Neural cell (in vitro differentiated cells): ENCODE measurements at regions not wholly inside any gene's neighbourhood (a gene's known extent, or its start where the extent isn't known, plus 50 kb on each side); places are given as distances from the start of the nearest gene placed in this dataset.
"Not testable (repeated sequence)": the region's sequence is repeated elsewhere in the genome, so short reads cannot be mapped to it uniquely, and the experiment has no call there.

Experiments
- H2AFZ ChIP-seq: fragments of 200-600, 300-800 bp; sonication (generic), shearing (Covaris generic); 2 replicates; pipeline ENCODE4 v1.6.0; 2014; ENCODE audit warnings: low read depth, mild to moderate bottlenecking, antibody characterized with exemption, low read length, moderate library complexity
- H3F3A ChIP-seq: fragments of 200-600 bp; shearing (Covaris generic); 2 replicates; pipeline ENCODE4 v1.6.1; 2016; ENCODE audit warnings: mild to moderate bottlenecking, moderate library complexity, mixed read lengths, antibody characterized with exemption, low read length; ENCODE audit not compliant: insufficient read depth, poor library complexity, severe bottlenecking
- H3K27ac ChIP-seq: fragments of 200-600, 300-800 bp; sonication (generic), shearing (Covaris generic); 2 replicates; pipeline ENCODE4 v1.5.1; 2014; ENCODE audit warnings: mild to moderate bottlenecking, low read length, moderate library complexity
- H3K27me3 ChIP-seq: fragments of 300-800, 200-600 bp; sonication (generic), shearing (Covaris generic); 2 replicates; pipeline ENCODE4 v1.6.0; 2014; ENCODE audit warnings: mild to moderate bottlenecking, low read depth, low read length, moderate library complexity; ENCODE audit not compliant: insufficient read depth
- H3K36me3 ChIP-seq: fragments of 300-800, 200-600 bp; sonication (generic), shearing (Covaris generic); 2 replicates; pipeline ENCODE4 v1.5.1; 2014; ENCODE audit warnings: mild to moderate bottlenecking, antibody characterized with exemption, low read length, moderate library complexity; ENCODE audit not compliant: insufficient read depth
- H3K4me2 ChIP-seq: fragments of 300-800, 200-600 bp; sonication (generic), shearing (Covaris generic); 2 replicates; pipeline ENCODE4 v1.6.0; 2014; ENCODE audit warnings: mild to moderate bottlenecking, low read length
- H3K4me3 ChIP-seq: fragments of 300-800, 200-600 bp; sonication (generic), shearing (Covaris generic); 2 replicates; pipeline ENCODE4 v1.5.1; 2014; ENCODE audit warnings: mild to moderate bottlenecking, low read length, moderate library complexity
- H3K79me2 ChIP-seq: fragments of 200-600 bp; shearing (Covaris generic); replicated peaks from 2 replicates; pipeline ENCODE4 v1.6.0; 2014; ENCODE audit warnings: mild to moderate bottlenecking, low read length, moderate library complexity; ENCODE audit not compliant: insufficient read depth
- H3K9ac ChIP-seq: fragments of 300-800, 200-600 bp; sonication (generic), shearing (Covaris generic); 2 replicates; pipeline ENCODE4 v1.6.1; 2016; ENCODE audit warnings: mild to moderate bottlenecking, low read length, mixed read lengths
- H3K9me2 ChIP-seq: fragments of 200-600 bp; shearing (Covaris generic); 2 replicates; pipeline ENCODE4 v1.6.1; 2016; ENCODE audit warnings: mild to moderate bottlenecking, low read length, mixed read lengths; ENCODE audit not compliant: insufficient read depth
- H3K9me3 ChIP-seq: fragments of 200-600, 300-800 bp; sonication (generic), shearing (Covaris generic); 2 replicates; pipeline ENCODE4 v1.6.1; 2016; ENCODE audit warnings: mild to moderate bottlenecking, mixed run types, low read length, moderate library complexity, mixed read lengths
- H4K20me1 ChIP-seq: fragments of 200-600 bp; shearing (Covaris generic); 2 replicates; pipeline ENCODE4 v1.6.1; 2016; ENCODE audit warnings: mild to moderate bottlenecking, mixed run types; ENCODE audit not compliant: insufficient read depth
- EP300 ChIP-seq: fragments of 450-650 bp; conservative IDR thresholded peaks from 2 replicates; pipeline ENCODE4 v1.6.1; 2014; ENCODE audit warnings: antibody characterized with exemption, mild to moderate bottlenecking, moderate library complexity; ENCODE audit not compliant: poor library complexity, severe bottlenecking
- EZH2 ChIP-seq: fragments of 200-600, 300-800 bp; shearing (Covaris generic), sonication (generic); IDR thresholded peaks from 2 replicates; pipeline ENCODE4 v1.6.1; 2014; ENCODE audit warnings: antibody characterized with exemption, low read length, borderline replicate concordance, mild to moderate bottlenecking; ENCODE audit not compliant: insufficient read depth, poor library complexity, severe bottlenecking
- MXI1 ChIP-seq: fragments of 450-650 bp; conservative IDR thresholded peaks from 2 replicates; pipeline ENCODE4 v1.6.1; 2014; ENCODE audit warnings: antibody characterized with exemption, mild to moderate bottlenecking; ENCODE audit not compliant: poor library complexity, severe bottlenecking
- POLR2AphosphoS5 ChIP-seq: IDR thresholded peaks from 2 replicates; pipeline ENCODE4 v1.6.1; 2012
- RAD21 ChIP-seq: fragments of 450-650 bp; conservative IDR thresholded peaks from 2 replicates; pipeline ENCODE4 v1.6.1; 2014; ENCODE audit warnings: antibody characterized with exemption, mild to moderate bottlenecking, moderate library complexity
- SMC3 ChIP-seq: fragments of 450-650 bp; conservative IDR thresholded peaks from 2 replicates; pipeline ENCODE4 v1.6.1; 2014; ENCODE audit warnings: antibody characterized with exemption, mild to moderate bottlenecking, moderate library complexity; ENCODE audit not compliant: poor library complexity
- TAF1 ChIP-seq: IDR thresholded peaks from 2 replicates; pipeline ENCODE4 v1.6.1; 2012; ENCODE audit warnings: low read depth
- TF ChIP-seq, protein P1 (sequence below): fragments of 450-650 bp; IDR thresholded peaks from 2 replicates; pipeline ENCODE4 v1.5.1; 2014; ENCODE audit warnings: antibody characterized with exemption, mild to moderate bottlenecking, moderate library complexity; ENCODE audit not compliant: poor library complexity, severe bottlenecking
- TF ChIP-seq, protein P2 (sequence below): IDR thresholded peaks from 2 replicates; pipeline ENCODE4 v1.6.1; 2012; ENCODE audit warnings: borderline replicate concordance

DNA sequence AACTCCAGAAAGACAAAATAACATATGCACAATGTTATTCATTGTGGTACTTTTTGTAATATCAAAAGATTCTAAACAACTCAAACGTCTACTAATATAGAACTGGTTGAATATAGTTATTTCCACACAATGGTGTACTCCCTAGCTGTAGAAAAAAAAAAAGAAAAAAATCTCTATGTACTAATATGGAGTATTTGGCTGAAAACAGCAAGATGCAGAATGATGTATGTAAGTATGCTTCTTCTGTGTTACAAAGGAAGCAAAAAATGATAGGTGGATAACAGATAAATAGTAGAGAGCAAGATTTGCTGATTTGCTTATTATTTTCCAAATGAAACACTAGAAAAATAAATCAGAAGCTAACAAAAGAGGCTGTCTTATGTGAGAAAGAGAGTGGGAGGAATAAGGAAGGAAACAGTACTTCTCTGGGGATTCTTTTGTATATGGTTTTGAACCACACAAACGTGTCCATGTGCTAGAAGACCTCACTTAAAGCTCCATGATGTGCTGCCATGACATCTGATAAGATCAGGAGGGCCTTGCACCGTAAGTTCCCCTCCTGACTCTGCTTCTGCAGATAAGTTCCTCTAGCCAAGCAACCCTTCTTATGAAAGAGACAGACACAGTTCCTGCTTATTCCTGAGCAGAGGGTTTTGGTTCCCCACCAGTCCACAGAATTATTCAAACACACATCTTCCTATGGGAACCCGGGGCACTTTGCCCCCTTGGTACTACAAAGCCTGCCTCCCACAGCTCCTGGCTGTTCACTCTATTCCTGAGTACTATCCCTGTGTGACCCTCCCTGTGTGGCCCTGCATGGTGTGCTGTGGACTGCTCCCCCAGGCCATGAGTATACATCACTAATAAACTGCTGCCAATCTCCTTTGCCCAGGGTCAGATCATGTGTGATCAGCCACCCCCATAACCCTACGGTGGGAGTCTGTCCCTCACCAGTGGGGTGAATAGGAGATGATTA lies 159.1 kb downstream of the CCDC71L start:
- Histone ChIP-seq H3K4me3 (no peak overlapping the region), H3K9me3 (no peaks in the 10 kb centered on the region), H3K9ac (no peak overlapping the region), H3K79me2 (no peaks in the 10 kb centered on the region), H3K9me2 (no peaks in the 10 kb centered on the region), H2AFZ (no peak overlapping the region), H3K27me3 (no peaks in the 10 kb centered on the region), H3K4me2 (no peak overlapping the region), H4K20me1 (no peaks in the 10 kb centered on the region), H3K27ac (no peak overlapping the region), H3K36me3 (no peaks in the 10 kb centered on the region), H3F3A (no peaks in the 10 kb centered on the region)
- TF ChIP-seq POLR2AphosphoS5 (no peak), EP300 (no peak), TAF1 (no peak), SMC3 (no peak), RAD21 (no peak), EZH2 (no peak), MXI1 (no peak)
- TF ChIP-seq, protein P1, sequence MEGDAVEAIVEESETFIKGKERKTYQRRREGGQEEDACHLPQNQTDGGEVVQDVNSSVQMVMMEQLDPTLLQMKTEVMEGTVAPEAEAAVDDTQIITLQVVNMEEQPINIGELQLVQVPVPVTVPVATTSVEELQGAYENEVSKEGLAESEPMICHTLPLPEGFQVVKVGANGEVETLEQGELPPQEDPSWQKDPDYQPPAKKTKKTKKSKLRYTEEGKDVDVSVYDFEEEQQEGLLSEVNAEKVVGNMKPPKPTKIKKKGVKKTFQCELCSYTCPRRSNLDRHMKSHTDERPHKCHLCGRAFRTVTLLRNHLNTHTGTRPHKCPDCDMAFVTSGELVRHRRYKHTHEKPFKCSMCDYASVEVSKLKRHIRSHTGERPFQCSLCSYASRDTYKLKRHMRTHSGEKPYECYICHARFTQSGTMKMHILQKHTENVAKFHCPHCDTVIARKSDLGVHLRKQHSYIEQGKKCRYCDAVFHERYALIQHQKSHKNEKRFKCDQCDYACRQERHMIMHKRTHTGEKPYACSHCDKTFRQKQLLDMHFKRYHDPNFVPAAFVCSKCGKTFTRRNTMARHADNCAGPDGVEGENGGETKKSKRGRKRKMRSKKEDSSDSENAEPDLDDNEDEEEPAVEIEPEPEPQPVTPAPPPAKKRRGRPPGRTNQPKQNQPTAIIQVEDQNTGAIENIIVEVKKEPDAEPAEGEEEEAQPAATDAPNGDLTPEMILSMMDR: no peak
- TF ChIP-seq, protein P2, sequence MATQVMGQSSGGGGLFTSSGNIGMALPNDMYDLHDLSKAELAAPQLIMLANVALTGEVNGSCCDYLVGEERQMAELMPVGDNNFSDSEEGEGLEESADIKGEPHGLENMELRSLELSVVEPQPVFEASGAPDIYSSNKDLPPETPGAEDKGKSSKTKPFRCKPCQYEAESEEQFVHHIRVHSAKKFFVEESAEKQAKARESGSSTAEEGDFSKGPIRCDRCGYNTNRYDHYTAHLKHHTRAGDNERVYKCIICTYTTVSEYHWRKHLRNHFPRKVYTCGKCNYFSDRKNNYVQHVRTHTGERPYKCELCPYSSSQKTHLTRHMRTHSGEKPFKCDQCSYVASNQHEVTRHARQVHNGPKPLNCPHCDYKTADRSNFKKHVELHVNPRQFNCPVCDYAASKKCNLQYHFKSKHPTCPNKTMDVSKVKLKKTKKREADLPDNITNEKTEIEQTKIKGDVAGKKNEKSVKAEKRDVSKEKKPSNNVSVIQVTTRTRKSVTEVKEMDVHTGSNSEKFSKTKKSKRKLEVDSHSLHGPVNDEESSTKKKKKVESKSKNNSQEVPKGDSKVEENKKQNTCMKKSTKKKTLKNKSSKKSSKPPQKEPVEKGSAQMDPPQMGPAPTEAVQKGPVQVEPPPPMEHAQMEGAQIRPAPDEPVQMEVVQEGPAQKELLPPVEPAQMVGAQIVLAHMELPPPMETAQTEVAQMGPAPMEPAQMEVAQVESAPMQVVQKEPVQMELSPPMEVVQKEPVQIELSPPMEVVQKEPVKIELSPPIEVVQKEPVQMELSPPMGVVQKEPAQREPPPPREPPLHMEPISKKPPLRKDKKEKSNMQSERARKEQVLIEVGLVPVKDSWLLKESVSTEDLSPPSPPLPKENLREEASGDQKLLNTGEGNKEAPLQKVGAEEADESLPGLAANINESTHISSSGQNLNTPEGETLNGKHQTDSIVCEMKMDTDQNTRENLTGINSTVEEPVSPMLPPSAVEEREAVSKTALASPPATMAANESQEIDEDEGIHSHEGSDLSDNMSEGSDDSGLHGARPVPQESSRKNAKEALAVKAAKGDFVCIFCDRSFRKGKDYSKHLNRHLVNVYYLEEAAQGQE: no peak

DNA sequence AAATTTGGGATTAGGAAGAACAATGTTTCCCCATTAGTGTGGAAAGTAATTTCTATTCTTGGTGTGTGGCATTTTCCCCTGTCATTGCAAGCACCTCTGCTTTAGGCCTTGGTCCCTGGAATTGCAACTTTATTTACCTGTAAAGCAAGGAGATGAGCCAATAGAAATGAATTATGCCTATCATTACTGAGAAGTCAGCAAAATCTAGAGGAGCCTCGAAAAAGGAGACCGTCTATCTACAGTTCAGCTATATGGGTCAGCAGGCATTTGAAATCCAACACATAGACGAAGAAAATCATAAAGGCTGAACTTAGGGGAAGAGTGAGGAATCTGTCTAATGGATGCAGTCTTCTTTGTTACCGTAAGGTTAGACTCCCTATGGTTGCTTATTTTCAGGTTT lies 161.1 kb downstream of the CCDC71L start:
- Histone ChIP-seq H3K9ac (no peak overlapping the region), H3K27me3 (no peaks in the 10 kb centered on the region), H3K36me3 (no peaks in the 10 kb centered on the region), H3K9me3 (no peaks in the 10 kb centered on the region), H3K79me2 (no peaks in the 10 kb centered on the region), H3K9me2 (no peaks in the 10 kb centered on the region), H3K4me2 (no peak overlapping the region), H2AFZ (no peak overlapping the region), H4K20me1 (no peaks in the 10 kb centered on the region), H3K4me3 (no peak overlapping the region), H3K27ac (no peak overlapping the region), H3F3A (no peaks in the 10 kb centered on the region)
- no peak for TF ChIP-seq RAD21
- TF ChIP-seq, protein P1: no peak
- TF ChIP-seq MXI1: no peak
- TF ChIP-seq EP300: no peak
- TF ChIP-seq TAF1: no peak
- no peak for TF ChIP-seq POLR2AphosphoS5
- TF ChIP-seq, protein P2: no peak
- TF ChIP-seq EZH2: no peak
- TF ChIP-seq SMC3: no peak

DNA sequence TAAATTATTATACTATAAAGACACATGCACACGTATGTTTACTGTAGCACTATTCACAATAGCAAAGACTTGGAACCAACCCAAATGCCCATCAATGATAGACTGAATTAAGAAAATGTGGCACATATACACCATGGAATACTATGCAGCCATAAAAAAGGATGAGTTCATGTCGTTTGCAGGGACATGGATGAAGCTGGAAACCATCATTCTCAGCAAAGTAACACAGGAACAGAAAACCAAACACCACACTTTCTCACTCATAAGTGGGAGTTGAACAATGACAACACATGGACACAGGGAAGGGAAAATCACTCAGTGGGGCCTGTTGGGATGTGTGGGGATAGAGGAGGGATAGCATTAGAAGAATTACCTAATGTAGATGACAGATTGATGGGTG lies 163.0 kb downstream of the CCDC71L start:
- not testable (repeated sequence) for H3K79me2 ChIP-seq, H3K9me3 ChIP-seq, H3K36me3 ChIP-seq, H3K4me2 ChIP-seq, H3F3A ChIP-seq, H3K27ac ChIP-seq, H4K20me1 ChIP-seq, H3K4me3 ChIP-seq, H3K9ac ChIP-seq, H3K27me3 ChIP-seq, H2AFZ ChIP-seq, H3K9me2 ChIP-seq
